HAP-1 (cell line): ENCODE measurements at regions not wholly inside any gene's neighbourhood (a gene's known extent, or its start where the extent isn't known, plus 50 kb on each side); places are given as distances from the start of the nearest gene placed in this dataset.
A peak's percentile ranks its signal among the peaks of the same experiment; 100 is the strongest.
"Not testable (repeated sequence)": the region's sequence is repeated elsewhere in the genome, so short reads cannot be mapped to it uniquely, and the experiment has no call there.

Experiments used
- DNase-seq, 2 experiments: peaks; one replicate each; pipeline ENCODE4 v3.0.0-alpha.2; 2016 to 2020; ENCODE audit warnings: low spot score in 2 of 2
- H3K27me3 ChIP-seq: fragments of 250-450 bp; sonication (Bioruptor Pico); 2 replicates; pipeline ENCODE4 v1.5.1; 2020; ENCODE audit warnings: low read depth, mild to moderate bottlenecking, moderate library complexity
- H3K36me3 ChIP-seq: fragments of 250-450 bp; sonication (Bioruptor Pico); replicated peaks from 2 replicates; pipeline ENCODE4 v1.5.1; 2020; ENCODE audit warnings: mild to moderate bottlenecking
- H3K4me1 ChIP-seq: fragments of 250-450 bp; sonication (Bioruptor Pico); 2 replicates; pipeline ENCODE4 v1.5.1; 2020; ENCODE audit warnings: mild to moderate bottlenecking
- H3K4me3 ChIP-seq: fragments of 250-450 bp; sonication (Bioruptor Pico); 2 replicates; pipeline ENCODE4 v1.5.1; 2020; ENCODE audit warnings: mild to moderate bottlenecking, moderate library complexity
- H3K9me3 ChIP-seq: fragments of 250-450 bp; sonication (Bioruptor Pico); 2 replicates; pipeline ENCODE4 v1.5.1; 2020; ENCODE audit warnings: mild to moderate bottlenecking, moderate library complexity
- in situ Hi-C: fragments of 300-500 bp; cut with MboI; formaldehyde crosslinking; loops from 3 replicates; pipeline ENCODE4 v1.14.3; 2020; ENCODE audit warnings: low sequenced_read_pairs, inconsistent platforms, mixed read lengths

GRCh38 chr9:22997923-22998322 lies 551.3 kb downstream of the DMRTA1 start:
- H3K36me3 ChIP-seq: no peaks in the 10 kb centered on the region
- H3K27me3 ChIP-seq: no peaks in the 10 kb centered on the region
- in situ Hi-C loops: no loop called here
- DNase-seq: no peak
- H3K9me3 ChIP-seq: peaks cover 4% of the 10 kb centered on the region; the same call in 1 of the 2 replicates
- no peak overlapping the region for H3K4me3 ChIP-seq
- H3K4me1 ChIP-seq: no peaks in the 10 kb centered on the region

- H3K36me3 ChIP-seq: no peaks in the 10 kb centered on the region
- in situ Hi-C loops: no loop called here
- peak in 1 of 2 experiments; percentile 10 for DNase-seq
- no peaks in the 10 kb centered on the region; the same call in 1 of the 2 replicates for H3K4me1 ChIP-seq
- no peaks in the 10 kb centered on the region for H3K9me3 ChIP-seq
- no peak overlapping the region for H3K4me3 ChIP-seq
- H3K27me3 ChIP-seq: no peaks in the 10 kb centered on the region
These were observed 558.5 kb downstream of the DMRTA1 start for GRCh38 chr9:23005156-23005555.

- no peaks in the 10 kb centered on the region for H3K9me3 ChIP-seq
- in situ Hi-C loops: no loop called here
- no peaks in the 10 kb centered on the region; the same call in 1 of the 2 replicates for H3K4me1 ChIP-seq
- H3K27me3 ChIP-seq: no peaks in the 10 kb centered on the region
- H3K36me3 ChIP-seq: no peaks in the 10 kb centered on the region
- DNase-seq: no peak
- no peak overlapping the region for H3K4me3 ChIP-seq
These were observed 559.5 kb downstream of the DMRTA1 start for GRCh38 chr9:23006127-23006526.

DNA sequence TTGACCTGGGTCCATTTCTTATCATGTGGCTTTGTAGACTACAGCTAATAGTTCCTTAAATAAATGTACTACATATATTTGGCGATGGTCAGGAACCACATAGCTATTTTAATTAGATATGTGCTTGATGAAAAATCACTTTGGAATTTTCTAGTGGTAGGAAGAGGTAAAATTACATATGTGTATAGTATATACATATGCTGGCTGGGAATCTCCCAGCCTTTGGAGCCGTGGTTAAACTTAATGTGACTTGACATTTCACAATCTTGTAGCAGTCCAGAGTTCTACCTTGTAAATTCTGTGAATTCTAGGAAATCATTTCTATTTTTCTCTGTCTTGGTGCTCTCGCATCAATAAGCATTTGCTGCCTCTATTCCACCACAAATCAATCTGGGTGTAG lies 565.0 kb downstream of the DMRTA1 start:
- no peak overlapping the region for H3K4me3 ChIP-seq
- H3K9me3 ChIP-seq: no peaks in the 10 kb centered on the region
- no peaks in the 10 kb centered on the region for H3K36me3 ChIP-seq
- in situ Hi-C loops: no loop called here
- DNase-seq: no peak
- no peaks in the 10 kb centered on the region for H3K4me1 ChIP-seq
- H3K27me3 ChIP-seq: no peaks in the 10 kb centered on the region

DNA sequence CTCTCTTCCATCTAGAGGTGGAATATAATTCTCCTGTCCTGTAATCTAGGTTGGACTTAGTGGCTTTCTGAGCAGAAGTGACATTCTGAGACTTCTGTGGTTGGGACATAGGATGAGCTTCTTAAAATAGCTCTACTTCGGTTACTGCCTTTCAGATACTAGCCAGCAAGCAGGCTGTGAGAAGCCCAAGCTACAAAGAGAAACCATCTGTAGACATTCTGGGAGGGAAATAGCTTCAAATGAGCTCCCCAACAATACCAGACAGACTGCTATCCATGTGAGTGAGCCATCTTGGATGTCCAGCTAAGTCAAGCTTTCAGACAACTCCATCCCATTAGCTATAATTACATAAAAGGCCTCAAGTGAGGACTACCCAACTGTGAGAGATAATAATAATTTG lies 568.9 kb downstream of the DMRTA1 start:
- Histone ChIP-seq H3K36me3 (no peaks in the 10 kb centered on the region), H3K27me3 (no peaks in the 10 kb centered on the region), H3K4me3 (no peak overlapping the region), H3K9me3 (no peaks in the 10 kb centered on the region), H3K4me1 (no peaks in the 10 kb centered on the region)
- no peak for DNase-seq
- in situ Hi-C loops: no loop called here

- H3K4me1 ChIP-seq: no peaks in the 10 kb centered on the region
- no peak for DNase-seq
- in situ Hi-C loops: no loop called here
- H3K4me3 ChIP-seq: no peak overlapping the region
- no peaks in the 10 kb centered on the region for H3K36me3 ChIP-seq
- no peaks in the 10 kb centered on the region for H3K27me3 ChIP-seq
- no peaks in the 10 kb centered on the region for H3K9me3 ChIP-seq
These were observed 589.8 kb downstream of the DMRTA1 start for GRCh38 chr9:23036416-23036815.

DNA sequence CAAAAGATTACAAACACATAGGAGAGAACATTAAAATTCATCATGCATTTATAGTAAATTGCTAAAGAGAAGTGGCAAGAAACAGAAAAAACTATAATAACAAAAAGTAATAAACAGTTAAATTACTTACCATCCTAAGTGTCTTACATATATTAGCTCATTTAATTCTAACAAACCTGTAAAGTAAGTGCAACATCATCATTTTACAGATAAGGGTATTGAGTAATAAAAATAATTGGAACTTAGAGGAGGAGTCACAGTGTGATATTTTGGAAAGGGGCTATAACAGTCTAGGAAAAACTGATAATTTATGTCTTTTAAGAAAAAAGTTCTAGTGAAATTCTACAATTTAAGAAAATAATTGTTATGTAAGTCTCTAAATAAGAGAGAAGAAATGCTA lies 592.8 kb downstream of the DMRTA1 start:
- no peaks in the 10 kb centered on the region for H3K36me3 ChIP-seq
- in situ Hi-C loops: no loop called here
- DNase-seq: no peak
- no peaks in the 10 kb centered on the region for H3K27me3 ChIP-seq
- no peaks in the 10 kb centered on the region for H3K9me3 ChIP-seq
- H3K4me3 ChIP-seq: no peak overlapping the region
- H3K4me1 ChIP-seq: no peaks in the 10 kb centered on the region

- Histone ChIP-seq H3K4me3 (no peak overlapping the region), H3K4me1 (0 out of 2 replicates have a peak, but pooled peaks cover 2% of the 10 kb centered on the region), H3K36me3 (no peaks in the 10 kb centered on the region), H3K9me3 (no peaks in the 10 kb centered on the region), H3K27me3 (no peaks in the 10 kb centered on the region)
- no peak for DNase-seq
- in situ Hi-C loops: no loop called here
These were observed 594.8 kb downstream of the DMRTA1 start for GRCh38 chr9:23041466-23041865.

DNA sequence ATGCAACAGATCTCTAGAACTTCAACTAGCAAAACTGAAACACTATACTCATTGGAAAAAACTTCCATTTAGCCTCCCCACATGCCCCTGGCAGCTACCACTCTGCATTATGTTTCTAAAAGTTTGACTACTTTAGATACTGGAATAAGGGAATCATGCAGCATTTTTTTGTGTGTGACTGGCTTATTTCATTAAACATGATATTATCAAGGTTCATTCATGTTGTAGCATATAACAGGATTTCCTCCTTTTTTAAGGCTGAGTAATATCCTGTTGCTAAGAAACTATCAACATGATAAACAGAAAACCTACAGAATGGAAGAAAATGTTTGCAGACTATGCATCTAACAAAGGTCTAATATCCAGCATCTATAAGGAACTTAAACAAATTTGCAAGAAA lies 597.9 kb downstream of the DMRTA1 start:
- Histone ChIP-seq H3K4me3 (no peak overlapping the region), H3K9me3 (no peaks in the 10 kb centered on the region; the same call in 1 of the 2 replicates), H3K27me3 (no peaks in the 10 kb centered on the region), H3K36me3 (no peaks in the 10 kb centered on the region), H3K4me1 (0 out of 2 replicates have a peak, but pooled peaks cover 2% of the 10 kb centered on the region)
- no peak for DNase-seq
- in situ Hi-C loops: no loop called here

GRCh38 chr9:23046026-23046425 lies 599.4 kb downstream of the DMRTA1 start:
- in situ Hi-C loops, H3K9me3 ChIP-seq, H3K36me3 ChIP-seq, H3K27me3 ChIP-seq, H3K4me3 ChIP-seq: not testable (repeated sequence)
- DNase-seq: peak in 1 of 2 experiments; percentile 45
- H3K4me1 ChIP-seq: peaks cover 12% of the 10 kb centered on the region

GRCh38 chr9:23050548-23050947 lies 603.9 kb downstream of the DMRTA1 start:
- DNase-seq: no peak
- H3K9me3 ChIP-seq: no peaks in the 10 kb centered on the region; the same call in 1 of the 2 replicates
- in situ Hi-C loops: loop anchor here (25.0 kb wide), 1 partner anchor 112 kb away; no protein-coding TSS in a partner anchor
- no peaks in the 10 kb centered on the region for H3K27me3 ChIP-seq
- peaks cover 11% of the 10 kb centered on the region for H3K4me1 ChIP-seq
- no peak overlapping the region for H3K4me3 ChIP-seq
- no peaks in the 10 kb centered on the region for H3K36me3 ChIP-seq

DNA sequence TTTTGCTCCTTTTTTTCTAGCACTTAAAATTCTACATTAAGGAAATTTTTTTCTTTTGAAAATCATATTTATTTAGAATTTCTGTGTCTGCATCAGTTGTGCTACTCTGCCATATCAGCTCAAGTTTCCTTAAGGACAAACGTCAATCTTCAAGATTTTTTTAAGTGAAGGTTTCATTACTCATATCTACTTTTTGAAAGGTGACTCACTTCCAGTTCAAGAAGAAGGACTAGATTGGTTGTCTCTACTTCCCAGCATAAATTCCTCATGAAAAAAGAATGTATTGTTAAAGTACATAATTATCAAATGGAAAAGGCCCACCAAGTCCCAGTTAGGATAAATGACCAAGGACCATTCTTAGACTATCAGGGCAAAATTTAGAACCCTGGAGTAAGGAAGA lies 626.5 kb downstream of the DMRTA1 start:
- H3K4me1 ChIP-seq: no peaks in the 10 kb centered on the region
- in situ Hi-C loops: loop anchor here (25.0 kb wide), 1 partner anchor 89 kb away; no protein-coding TSS in a partner anchor
- H3K4me3 ChIP-seq: no peak overlapping the region
- no peaks in the 10 kb centered on the region for H3K36me3 ChIP-seq
- no peaks in the 10 kb centered on the region for H3K9me3 ChIP-seq
- H3K27me3 ChIP-seq: no peaks in the 10 kb centered on the region
- no peak for DNase-seq

- peaks cover 31% of the 10 kb centered on the region for H3K4me1 ChIP-seq
- no peak for DNase-seq
- H3K36me3 ChIP-seq: no peaks in the 10 kb centered on the region
- no peak overlapping the region for H3K4me3 ChIP-seq
- peaks cover 2% of the 10 kb centered on the region; the same call in 1 of the 2 replicates for H3K9me3 ChIP-seq
- in situ Hi-C loops: no loop called here
- no peaks in the 10 kb centered on the region for H3K27me3 ChIP-seq
These were observed 633.2 kb downstream of the DMRTA1 start for GRCh38 chr9:23079798-23080197.

DNA sequence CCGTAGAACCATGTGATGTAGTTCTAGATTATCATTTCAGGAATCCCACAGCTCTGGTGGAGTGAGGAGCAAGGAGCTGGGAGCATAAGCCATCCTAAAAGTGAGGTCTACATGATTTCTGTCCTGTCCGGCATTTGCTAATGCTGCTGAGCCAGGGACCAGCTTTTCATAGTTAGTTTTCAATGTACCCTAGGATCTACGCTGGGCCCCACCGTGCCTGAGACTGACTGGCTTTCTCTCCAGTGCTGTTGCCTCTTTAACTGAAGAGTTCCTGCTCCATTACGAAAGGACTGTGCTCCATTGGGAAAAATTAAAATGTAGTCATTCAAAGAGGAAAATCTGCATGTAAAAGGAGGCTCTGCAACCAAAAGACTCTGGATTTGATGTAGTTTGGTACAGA lies 634.8 kb downstream of the DMRTA1 start:
- in situ Hi-C loops: no loop called here
- peak; percentile 72 to 78 for DNase-seq
- H3K27me3 ChIP-seq: no peaks in the 10 kb centered on the region
- H3K4me3 ChIP-seq: no peak overlapping the region
- H3K36me3 ChIP-seq: no peaks in the 10 kb centered on the region
- peaks cover 31% of the 10 kb centered on the region for H3K4me1 ChIP-seq
- H3K9me3 ChIP-seq: peaks cover 2% of the 10 kb centered on the region; the same call in 1 of the 2 replicates

DNA sequence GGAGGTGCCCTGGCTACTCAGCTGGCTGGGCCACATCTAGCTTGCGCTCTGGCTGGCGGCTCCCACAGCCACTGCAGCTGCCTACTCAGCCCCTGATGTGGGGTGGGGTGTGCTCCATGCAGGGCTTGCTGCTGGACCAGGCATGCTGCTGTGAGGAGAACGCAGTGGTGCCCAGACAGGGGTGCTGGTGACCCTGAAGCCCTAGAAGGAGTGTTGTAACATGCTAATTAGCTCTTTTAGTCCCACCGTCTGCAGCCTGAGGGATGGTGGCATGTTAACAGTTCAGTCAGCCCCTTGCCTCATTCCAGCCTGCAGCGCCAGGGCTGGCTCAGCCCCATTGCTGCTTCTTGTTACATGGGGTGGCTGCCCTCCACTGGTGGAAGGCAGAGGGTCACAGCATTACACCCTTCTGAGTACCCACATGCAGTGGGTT lies 642.3 kb downstream of the DMRTA1 start:
- in situ Hi-C loops: no loop called here
- no peaks in the 10 kb centered on the region for H3K27me3 ChIP-seq
- no peaks in the 10 kb centered on the region for H3K4me1 ChIP-seq
- H3K4me3 ChIP-seq: no peak overlapping the region
- H3K9me3 ChIP-seq: peaks cover 2% of the 10 kb centered on the region; the same call in 1 of the 2 replicates
- DNase-seq: peak in 1 of 2 experiments; percentile 57
- H3K36me3 ChIP-seq: no peaks in the 10 kb centered on the region
